Suppressor macrophage treated with lipopolysaccharide for 1 hour (primary cell): ENCODE measurements at regions not wholly inside any gene's neighbourhood (a gene's known extent, or its start where the extent isn't known, plus 50 kb on each side); places are given as distances from the start of the nearest gene placed in this dataset.

Source experiments
- DNase-seq, 3 donors: peaks; one replicate each; pipeline ENCODE4 v3.0.0-alpha.2; 2020 to 2022

DNA sequence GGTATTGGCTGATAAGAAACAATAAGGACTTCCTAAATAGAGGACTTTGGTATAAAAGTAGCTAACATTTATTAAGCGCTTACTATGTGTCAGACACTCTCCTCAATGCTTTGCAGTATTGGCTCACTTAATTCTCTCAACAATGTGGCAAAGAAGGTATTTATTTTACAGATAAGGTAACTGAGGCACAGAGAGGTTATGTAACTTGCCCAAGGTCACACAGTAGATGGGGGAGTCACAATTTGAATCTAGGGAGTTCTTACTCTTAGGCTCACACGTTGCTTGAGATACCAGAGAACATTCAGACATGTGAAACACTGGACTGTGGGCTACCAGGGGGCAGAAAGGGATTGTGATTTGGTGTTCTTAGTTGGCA, 60.8 kb upstream of the GPR158 start:
- no peak for DNase-seq

- DNase-seq, result no peak
These were observed 57.0 kb upstream of the GPR158 start for GRCh38 chr10:25117757-25118156.

GRCh38 chr10:25120188-25120587, 54.6 kb upstream of the GPR158 start:
- DNase-seq, result no peak
